Heart right ventricle (tissue), 16 donors: ENCODE measurements at regions not wholly inside any gene's neighbourhood (a gene's known extent, or its start where the extent isn't known, plus 50 kb on each side); places are given as distances from the start of the nearest gene placed in this dataset.

ENCODE experiments used
- ATAC-seq, 8 donors: fragments of 200-7000 bp; cut with Tn5 transposase; one replicate each; pipeline ENCODE4 v1.9.1; 2020; ENCODE audit warnings: mild to moderate bottlenecking in 8 of 8, moderate library complexity in 8 of 8, moderate number of reproducible peaks in 1 of 8
- DNase-seq, 2 donors: peaks; one replicate each; pipeline ENCODE4 v3.0.0-alpha.2; 2020
- H3K27ac ChIP-seq, 10 donors: fragments of 200-600 bp; sonication (generic) in 2 of 10; one replicate each; pipeline versions ENCODE4 v1.5.0 to v1.8.0; 2020 to 2022; ENCODE audit warnings: mild to moderate bottlenecking in 3 of 10
- H3K27me3 ChIP-seq, 7 donors: fragments of 200-600 bp; one replicate each; pipeline ENCODE4 v1.8.0; 2021 to 2022; ENCODE audit warnings: mild to moderate bottlenecking in 2 of 7
- H3K36me3 ChIP-seq, 9 donors: fragments of 200-600 bp; sonication (generic) in 1 of 9; one replicate each; pipeline versions ENCODE4 v1.5.0 to v1.8.0; 2020 to 2022; ENCODE audit warnings: mild to moderate bottlenecking in 2 of 9
- H3K4me1 ChIP-seq, 9 donors: fragments of 200-600 bp; sonication (generic) in 1 of 9; one replicate each; pipeline versions ENCODE4 v1.5.0 to v1.8.0; 2020 to 2022; ENCODE audit warnings: mild to moderate bottlenecking in 4 of 9
- H3K4me3 ChIP-seq, 10 donors: fragments of 200-600 bp; sonication (generic) in 2 of 10; one replicate each; pipeline versions ENCODE4 v1.5.0 to v1.8.0; 2020 to 2022; ENCODE audit warnings: mild to moderate bottlenecking in 7 of 10, moderate library complexity in 2 of 10
- H3K9me3 ChIP-seq, 11 donors: fragments of 200-600 bp in 10 of 11; sonication (generic) in 2 of 11; one replicate each; pipeline versions ENCODE4 v1.5.0 to v1.8.0; 2013 to 2022; ENCODE audit warnings: mild to moderate bottlenecking in 2 of 11, control low read depth in 1 of 11, moderate library complexity in 1 of 11
- WGBS, 2 donors: extraction: QIAGEN DNeasy Blood & Tissue Kit; methylation state at CpG; one replicate each; pipeline ENCODE4 v1.1.7; 2013; ENCODE audit warnings: inconsistent platforms in 1 of 2; 5-methylcytosine and 5-hydroxymethylcytosine counted together
- intact Hi-C, 10 donors: fragments of 100-400 bp; cut with DNase I; formaldehyde crosslinking; loops; one replicate each; pipeline versions ENCODE4 v1.11.1 to v1.14.2; 2022
- TF ChIP-seq, protein P1 (sequence below), 9 donors: fragments of 200-600 bp; sonication (generic) in 2 of 9; IDR thresholded peaks; one replicate each; pipeline versions ENCODE4 v1.5.0 to v1.8.0; 2021 to 2022; ENCODE audit warnings: antibody characterized with exemption in 9 of 9, mild to moderate bottlenecking in 5 of 9, moderate library complexity in 1 of 9
- donor health status: Arrhythmogenic right ventricular cardiomyopathy.
- donor health status: ischemic (EF 13 %, LVEDD 7.1; RV severe dilation, severe dysfunction).
- donor health status: healthy with polysubstance abuse.
- donor health status: DM: no; HTN: yes; CAD: no.
- donor health status: DM: no; HTN: no; CAD: no.
- donor health status: ischemic (EF 25% LVEDD 6.9; RV normal size, moderate dysfunction).
- donor health status: ischemic (EF 25% LVEDD 5.7; RV mildly dilated, moderate dysfunction).
- donor health status: healthy.
- donor health status: DM: yes; HTN: yes; CAD: no.
- donor health status: Ischemic cardiomyopathy.
- donor health status: ischemic (EF 35%, LVEDD 5.7; RV mildly dilated, moderate dysfunction).
- donor health status: nonischemic (EF 11% LVEDD 7.7; RV severe dilation, severe dysfunction).
- donor health status: DM: yes; HTN: yes; CAD: no.
- donor health status: PGD.
- donor health status: ischemic (EF 29% LVEDD 5.4; RV normal size, mild dysfunction).
- donor health status: nonischemic (EF 23%, LVEDD 6.1; RV moderate dilation, normal function).

DNA sequence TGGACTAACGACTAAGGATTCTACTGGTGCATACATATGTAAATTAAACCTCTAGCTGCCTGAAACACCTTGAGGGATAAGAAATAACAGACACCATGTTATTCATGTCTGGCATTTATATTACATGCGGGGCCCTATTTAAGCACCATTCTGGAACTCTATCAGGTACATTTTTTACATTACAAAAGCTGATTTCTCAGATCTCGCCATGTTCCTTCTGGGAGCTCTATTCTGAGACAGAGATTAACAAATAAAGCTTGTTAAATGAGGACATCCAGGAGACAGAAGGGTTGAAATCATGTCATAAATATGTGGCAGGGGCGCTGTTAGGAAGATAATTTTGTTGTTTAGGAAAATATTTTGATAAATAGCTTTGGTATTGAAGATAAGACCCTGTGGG is 93.4 kb upstream of the SLIT3 start:
- H3K4me1 ChIP-seq: no peaks in the 10 kb centered on the region
- DNase-seq (no peak), ATAC-seq (no peak)
- intact Hi-C loops: no loop called here
- no peak overlapping the region for H3K4me3 ChIP-seq
- H3K27ac ChIP-seq: no peak overlapping the region
- peaks cover 0 to 19% (median 3%) of the 10 kb centered on the region in 7 donors for H3K27me3 ChIP-seq
- 72 to 73% methylated on average over 4 of the region's 4 CpGs for WGBS, 2 donors
- TF ChIP-seq, protein P1, sequence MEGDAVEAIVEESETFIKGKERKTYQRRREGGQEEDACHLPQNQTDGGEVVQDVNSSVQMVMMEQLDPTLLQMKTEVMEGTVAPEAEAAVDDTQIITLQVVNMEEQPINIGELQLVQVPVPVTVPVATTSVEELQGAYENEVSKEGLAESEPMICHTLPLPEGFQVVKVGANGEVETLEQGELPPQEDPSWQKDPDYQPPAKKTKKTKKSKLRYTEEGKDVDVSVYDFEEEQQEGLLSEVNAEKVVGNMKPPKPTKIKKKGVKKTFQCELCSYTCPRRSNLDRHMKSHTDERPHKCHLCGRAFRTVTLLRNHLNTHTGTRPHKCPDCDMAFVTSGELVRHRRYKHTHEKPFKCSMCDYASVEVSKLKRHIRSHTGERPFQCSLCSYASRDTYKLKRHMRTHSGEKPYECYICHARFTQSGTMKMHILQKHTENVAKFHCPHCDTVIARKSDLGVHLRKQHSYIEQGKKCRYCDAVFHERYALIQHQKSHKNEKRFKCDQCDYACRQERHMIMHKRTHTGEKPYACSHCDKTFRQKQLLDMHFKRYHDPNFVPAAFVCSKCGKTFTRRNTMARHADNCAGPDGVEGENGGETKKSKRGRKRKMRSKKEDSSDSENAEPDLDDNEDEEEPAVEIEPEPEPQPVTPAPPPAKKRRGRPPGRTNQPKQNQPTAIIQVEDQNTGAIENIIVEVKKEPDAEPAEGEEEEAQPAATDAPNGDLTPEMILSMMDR (IDR thresholded peaks at IDR 0.05): no peak
- no peaks in the 10 kb centered on the region for H3K36me3 ChIP-seq
- H3K9me3 ChIP-seq: peaks cover 0 to 26% (median 2%) of the 10 kb centered on the region in 11 donors

DNA sequence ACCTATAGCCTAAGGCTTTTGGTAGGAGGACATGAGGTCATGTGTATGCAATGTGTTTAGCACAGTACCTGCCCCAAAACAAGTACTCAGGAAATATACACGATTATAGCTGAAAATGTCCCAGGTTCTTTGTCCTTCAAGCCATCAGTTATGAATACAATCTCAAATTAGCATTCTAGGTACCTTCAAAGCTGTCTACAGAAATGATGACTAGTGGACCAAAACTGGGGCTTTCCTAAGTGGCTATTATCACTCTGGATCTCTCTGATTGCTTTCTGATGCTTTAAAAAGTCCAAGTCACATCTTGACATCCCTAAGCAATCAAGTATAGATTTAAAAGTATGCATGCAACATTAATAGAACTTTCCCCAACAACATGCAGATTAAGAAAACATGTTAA is 93.0 kb upstream of the SLIT3 start:
- TF ChIP-seq, protein P1 (IDR thresholded peaks at IDR 0.05): no peak
- Histone ChIP-seq H3K36me3 (no peaks in the 10 kb centered on the region), H3K4me1 (no peaks in the 10 kb centered on the region), H3K27me3 (peaks cover 0 to 22% (median 6%) of the 10 kb centered on the region in 7 donors), H3K27ac (no peak overlapping the region), H3K4me3 (no peak overlapping the region), H3K9me3 (peaks cover 0 to 21% (median 2%) of the 10 kb centered on the region in 11 donors)
- ATAC-seq (no peak), DNase-seq (no peak)
- intact Hi-C loops: no loop called here
- WGBS, 2 donors: 62 to 75% methylated on average over 1 of the region's 1 CpG

DNA sequence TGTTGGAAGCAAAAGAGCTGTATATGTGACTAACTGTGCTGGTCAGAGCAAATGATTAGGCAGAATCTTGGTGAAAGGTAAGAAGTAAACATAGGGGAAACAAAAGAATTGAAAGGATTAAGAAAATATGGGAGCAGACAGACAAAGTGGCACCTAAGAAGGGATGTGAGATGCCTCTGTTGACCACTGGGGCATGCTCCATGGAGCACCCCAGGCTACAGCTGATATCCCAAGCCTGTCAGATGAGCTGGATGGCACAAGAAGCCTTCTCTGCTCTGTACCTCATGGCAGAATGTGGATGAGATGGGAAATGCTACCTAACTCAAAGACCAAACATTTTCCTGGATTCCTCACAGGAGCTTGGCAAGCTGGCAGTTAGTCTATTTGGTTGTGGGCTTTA is 89.3 kb upstream of the SLIT3 start:
- ATAC-seq: no peak
- Histone ChIP-seq H3K4me3 (no peak overlapping the region), H3K4me1 (no peaks in the 10 kb centered on the region), H3K27ac (no peak overlapping the region), H3K27me3 (peaks cover 0 to 22% (median 6%) of the 10 kb centered on the region in 7 donors), H3K36me3 (no peaks in the 10 kb centered on the region), H3K9me3 (no peaks in the 10 kb centered on the region)
- no peak for DNase-seq
- intact Hi-C loops: no loop called here
- TF ChIP-seq, protein P1 (IDR thresholded peaks at IDR 0.05): no peak

DNA sequence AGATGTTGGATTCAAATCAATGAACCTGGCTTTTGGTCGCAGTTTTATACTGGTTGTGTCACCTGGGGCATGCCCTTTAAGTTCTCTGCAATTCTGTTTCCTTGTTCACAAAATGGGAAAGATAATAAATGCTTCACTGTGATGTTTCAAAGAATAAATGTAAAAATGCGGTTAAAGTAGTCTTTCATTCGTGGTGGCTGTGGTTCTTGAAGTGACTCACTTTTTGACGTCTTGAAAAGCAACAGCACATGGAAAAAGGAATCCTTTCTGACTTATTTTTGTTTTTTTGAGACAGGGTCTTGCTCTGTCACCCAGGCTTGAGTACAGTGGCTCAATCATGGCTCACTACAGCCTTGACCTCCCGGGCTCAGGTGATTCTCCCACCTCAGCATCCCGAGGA is 88.4 kb upstream of the SLIT3 start:
- WGBS, 2 donors: 84 to 89% methylated on average over 6 of the region's 6 CpGs
- no peaks in the 10 kb centered on the region for H3K9me3 ChIP-seq
- no peaks in the 10 kb centered on the region for H3K36me3 ChIP-seq
- H3K4me1 ChIP-seq: no peaks in the 10 kb centered on the region
- H3K27ac ChIP-seq: no peak overlapping the region
- no peak for DNase-seq
- TF ChIP-seq, protein P1 (IDR thresholded peaks at IDR 0.05): no peak
- peaks cover 0 to 22% (median 6%) of the 10 kb centered on the region in 7 donors for H3K27me3 ChIP-seq
- intact Hi-C loops: no loop called here
- H3K4me3 ChIP-seq: no peak overlapping the region
- ATAC-seq: no peak

DNA sequence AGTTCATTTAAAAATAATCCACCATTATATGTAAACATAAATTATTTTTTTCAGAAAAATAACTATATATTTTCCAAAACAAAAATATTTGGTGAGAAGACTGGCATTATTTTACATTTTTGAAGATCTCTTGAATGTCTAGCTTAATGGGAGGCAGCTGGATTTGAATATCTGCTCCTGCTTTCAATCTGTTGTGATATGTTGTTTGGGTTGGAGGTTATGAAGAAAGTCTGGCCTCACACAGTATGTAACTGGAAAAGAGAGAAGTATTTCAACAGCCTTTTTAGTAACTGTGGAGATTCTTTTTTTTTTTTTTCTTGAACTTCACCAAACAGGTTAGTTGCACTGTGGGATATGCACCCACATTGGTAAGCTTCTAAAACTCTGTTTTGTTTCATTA is 84.7 kb upstream of the SLIT3 start:
- Histone ChIP-seq H3K9me3 (peaks cover 0 to 11% (median 0%) of the 10 kb centered on the region in 11 donors), H3K36me3 (no peaks in the 10 kb centered on the region), H3K4me3 (no peak overlapping the region), H3K27me3 (peaks cover 0 to 7% (median 0%) of the 10 kb centered on the region in 7 donors), H3K27ac (no peak overlapping the region), H3K4me1 (no peaks in the 10 kb centered on the region)
- DNase-seq (no peak), ATAC-seq (no peak)
- intact Hi-C loops: no loop called here
- TF ChIP-seq, protein P1 (IDR thresholded peaks at IDR 0.05): no peak
